ENCODE measurements at regions not wholly inside any gene's neighbourhood (a gene's known extent, or its start where the extent isn't known, plus 50 kb on each side); places are given as distances from the start of the nearest gene placed in this dataset.
A peak's percentile ranks its signal among the peaks of the same experiment; 100 is the strongest.

DNA sequence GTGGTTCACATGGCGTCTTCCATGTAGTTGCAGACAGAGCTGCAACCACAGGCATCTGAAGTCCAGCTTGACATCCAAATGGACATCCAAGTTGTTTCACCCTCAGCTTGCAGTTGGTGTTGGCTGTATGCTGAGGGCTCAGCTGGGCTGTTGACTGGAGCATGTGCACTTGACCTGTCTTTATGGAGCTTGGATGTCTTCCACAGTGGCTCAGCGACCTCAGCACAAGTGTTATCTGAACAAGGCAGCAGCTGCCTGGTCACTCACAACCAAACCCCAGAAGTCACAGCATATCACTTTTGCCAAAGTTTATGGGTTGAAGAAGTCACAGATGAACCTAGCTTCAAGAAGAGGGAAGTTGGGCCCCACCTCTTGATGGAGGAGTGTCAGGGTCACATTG is 92.9 kb downstream of the TPRA1 start:
- no peak overlapping the region for H2BK12ac ChIP-seq (ENCODE audit: low read length)
- H3K36me3 ChIP-seq (replicated peaks in 1 of 2; ENCODE audit: control insufficient read depth in 2 of 2, insufficient read depth in 2 of 2, low read length in 2 of 2), result no peaks in the 10 kb centered on the region
- H3K14ac ChIP-seq (ENCODE audit: low read length), result no peak overlapping the region
- no peak overlapping the region for H3K18ac ChIP-seq (ENCODE audit: low read length)
- no peak overlapping the region for H4K8ac ChIP-seq (ENCODE audit: low read depth, low read length)
- H3K4ac ChIP-seq (ENCODE audit: low read length), result no peak overlapping the region
- H3K9me3 ChIP-seq (replicated peaks in 1 of 2; ENCODE audit: control insufficient read depth in 2 of 2, insufficient read depth in 1 of 2, low read depth in 1 of 2, low read length in 2 of 2), result peaks cover 0 to 5% of the 10 kb centered on the region in 2 donors
- no peak overlapping the region for H3K9ac ChIP-seq (ENCODE audit: low read depth, low read length, poor library complexity)
- H4K91ac ChIP-seq (ENCODE audit: low read depth, low read length, poor library complexity), result no peak overlapping the region
- H2BK120ac ChIP-seq (ENCODE audit: low read depth, low read length), result no peak overlapping the region
- H3K4me3 ChIP-seq (ENCODE audit: low read length in 2 of 2), result no peak overlapping the region
- H2BK15ac ChIP-seq (ENCODE audit: low read length), result no peak overlapping the region
- no peak overlapping the region for H3K27ac ChIP-seq (replicated peaks; ENCODE audit: low read length)
- no peak overlapping the region for H2AK5ac ChIP-seq (ENCODE audit: low read depth, low read length)
- H3K27me3 ChIP-seq (ENCODE audit: control insufficient read depth in 3 of 3, insufficient read depth in 3 of 3, low read depth in 1 of 3, low read length in 3 of 3), result no peaks in the 10 kb centered on the region
- DNase-seq (ENCODE audit: low spot score), result no peak
- no CpG with 5 or more reads among the region's 2 CpGs for WGBS, 2 donors (ENCODE audit: extremely low coverage in 2 of 2, insufficient read length in 2 of 2, insufficient replicate concordance in 1 of 2)
- H3K23ac ChIP-seq (ENCODE audit: low read depth, low read length, poor library complexity), result no peak overlapping the region
- no peak overlapping the region for H3K4me2 ChIP-seq (ENCODE audit: insufficient read depth, low read length, poor library complexity, severe bottlenecking)
- H2BK5ac ChIP-seq (ENCODE audit: low read length), result no peak overlapping the region
- H2AFZ ChIP-seq (ENCODE audit: low read length), result no peak overlapping the region
- H3K4me1 ChIP-seq (ENCODE audit: control insufficient read depth in 2 of 2, insufficient read depth in 1 of 2, low read depth in 1 of 2, low read length in 2 of 2), result no peaks in the 10 kb centered on the region
- no peaks in the 10 kb centered on the region for H3K79me1 ChIP-seq (ENCODE audit: low read depth, low read length)

DNA sequence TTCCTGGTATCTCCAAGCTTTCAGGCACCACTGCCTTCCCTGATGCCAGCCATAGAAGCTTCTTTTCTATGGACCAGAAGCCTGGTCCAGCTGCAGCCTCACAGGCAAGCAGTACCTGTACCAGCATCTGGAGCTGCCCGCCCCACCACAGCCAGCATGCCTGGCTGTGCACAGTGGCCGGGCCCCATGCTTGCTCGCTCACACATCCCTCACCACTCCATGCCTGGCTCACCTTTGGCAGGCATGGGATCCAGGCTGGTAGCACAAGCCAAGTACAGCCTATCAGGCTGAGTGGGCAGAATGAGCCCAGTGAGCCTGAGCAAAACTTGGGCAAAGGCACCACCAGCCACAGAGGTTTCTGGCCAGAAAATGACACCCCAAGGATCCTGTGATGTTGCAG is 93.4 kb downstream of the TPRA1 start:
- Histone ChIP-seq H2AK5ac (ENCODE audit: low read depth, low read length) (no peak overlapping the region), H3K79me1 (ENCODE audit: low read depth, low read length) (no peaks in the 10 kb centered on the region), H3K4ac (ENCODE audit: low read length) (no peak overlapping the region), H3K9ac (ENCODE audit: low read depth, low read length, poor library complexity) (no peak overlapping the region), H2BK12ac (ENCODE audit: low read length) (no peak overlapping the region), H3K14ac (ENCODE audit: low read length) (no peak overlapping the region), H4K8ac (ENCODE audit: low read depth, low read length) (no peak overlapping the region), H3K18ac (ENCODE audit: low read length) (peak overlapping the region; percentile 8), H3K27ac (replicated peaks; ENCODE audit: low read length) (no peak overlapping the region), H2BK5ac (ENCODE audit: low read length) (no peak overlapping the region), H4K91ac (ENCODE audit: low read depth, low read length, poor library complexity) (no peak overlapping the region), H3K4me3 (ENCODE audit: low read length in 2 of 2) (no peak overlapping the region), H2AFZ (ENCODE audit: low read length) (no peak overlapping the region), H3K4me1 (ENCODE audit: control insufficient read depth in 2 of 2, insufficient read depth in 1 of 2, low read depth in 1 of 2, low read length in 2 of 2) (no peaks in the 10 kb centered on the region), H3K23ac (ENCODE audit: low read depth, low read length, poor library complexity) (no peak overlapping the region), H3K36me3 (replicated peaks in 1 of 2; ENCODE audit: control insufficient read depth in 2 of 2, insufficient read depth in 2 of 2, low read length in 2 of 2) (no peaks in the 10 kb centered on the region), H3K9me3 (replicated peaks in 1 of 2; ENCODE audit: control insufficient read depth in 2 of 2, insufficient read depth in 1 of 2, low read depth in 1 of 2, low read length in 2 of 2) (peaks cover 0 to 5% of the 10 kb centered on the region in 2 donors), H3K27me3 (ENCODE audit: control insufficient read depth in 3 of 3, insufficient read depth in 3 of 3, low read depth in 1 of 3, low read length in 3 of 3) (no peaks in the 10 kb centered on the region), H3K4me2 (ENCODE audit: insufficient read depth, low read length, poor library complexity, severe bottlenecking) (no peak overlapping the region), H2BK15ac (ENCODE audit: low read length) (no peak overlapping the region), H2BK120ac (ENCODE audit: low read depth, low read length) (no peak overlapping the region)
- WGBS, 2 donors (ENCODE audit: extremely low coverage in 2 of 2, insufficient read length in 2 of 2, insufficient replicate concordance in 1 of 2), result no CpG with 5 or more reads among the region's 3 CpGs
- DNase-seq (ENCODE audit: low spot score), result no peak

- no peak overlapping the region for H3K27ac ChIP-seq (replicated peaks; ENCODE audit: low read length)
- no peaks in the 10 kb centered on the region for H3K79me1 ChIP-seq (ENCODE audit: low read depth, low read length)
- H3K4ac ChIP-seq (ENCODE audit: low read length), result no peak overlapping the region
- no peaks in the 10 kb centered on the region for H3K27me3 ChIP-seq (ENCODE audit: control insufficient read depth in 3 of 3, insufficient read depth in 3 of 3, low read depth in 1 of 3, low read length in 3 of 3)
- peak overlapping the region; percentile 5 for H3K18ac ChIP-seq (ENCODE audit: low read length)
- no peak overlapping the region for H4K91ac ChIP-seq (ENCODE audit: low read depth, low read length, poor library complexity)
- H3K23ac ChIP-seq (ENCODE audit: low read depth, low read length, poor library complexity), result no peak overlapping the region
- no peak overlapping the region for H2BK15ac ChIP-seq (ENCODE audit: low read length)
- H3K9me3 ChIP-seq (replicated peaks in 1 of 2; ENCODE audit: control insufficient read depth in 2 of 2, insufficient read depth in 1 of 2, low read depth in 1 of 2, low read length in 2 of 2), result peaks cover 0 to 3% of the 10 kb centered on the region in 2 donors
- no peak overlapping the region for H2AFZ ChIP-seq (ENCODE audit: low read length)
- H2BK120ac ChIP-seq (ENCODE audit: low read depth, low read length), result no peak overlapping the region
- no peaks in the 10 kb centered on the region for H3K4me1 ChIP-seq (ENCODE audit: control insufficient read depth in 2 of 2, insufficient read depth in 1 of 2, low read depth in 1 of 2, low read length in 2 of 2)
- no peaks in the 10 kb centered on the region for H3K36me3 ChIP-seq (replicated peaks in 1 of 2; ENCODE audit: control insufficient read depth in 2 of 2, insufficient read depth in 2 of 2, low read length in 2 of 2)
- no CpG with 5 or more reads among the region's 2 CpGs for WGBS, 2 donors (ENCODE audit: extremely low coverage in 2 of 2, insufficient read length in 2 of 2, insufficient replicate concordance in 1 of 2)
- no peak overlapping the region for H2BK5ac ChIP-seq (ENCODE audit: low read length)
- DNase-seq (ENCODE audit: low spot score), result no peak
- no peak overlapping the region for H3K4me3 ChIP-seq (ENCODE audit: low read length in 2 of 2)
- no peak overlapping the region for H2BK12ac ChIP-seq (ENCODE audit: low read length)
- peak overlapping the region; percentile 58 for H2AK5ac ChIP-seq (ENCODE audit: low read depth, low read length)
- no peak overlapping the region for H3K4me2 ChIP-seq (ENCODE audit: insufficient read depth, low read length, poor library complexity, severe bottlenecking)
- H4K8ac ChIP-seq (ENCODE audit: low read depth, low read length), result no peak overlapping the region
- H3K9ac ChIP-seq (ENCODE audit: low read depth, low read length, poor library complexity), result no peak overlapping the region
- peak overlapping the region; percentile 60 for H3K14ac ChIP-seq (ENCODE audit: low read length)
These were observed 94.5 kb downstream of the TPRA1 start for GRCh38 chr3:127495821-127496655.

DNA sequence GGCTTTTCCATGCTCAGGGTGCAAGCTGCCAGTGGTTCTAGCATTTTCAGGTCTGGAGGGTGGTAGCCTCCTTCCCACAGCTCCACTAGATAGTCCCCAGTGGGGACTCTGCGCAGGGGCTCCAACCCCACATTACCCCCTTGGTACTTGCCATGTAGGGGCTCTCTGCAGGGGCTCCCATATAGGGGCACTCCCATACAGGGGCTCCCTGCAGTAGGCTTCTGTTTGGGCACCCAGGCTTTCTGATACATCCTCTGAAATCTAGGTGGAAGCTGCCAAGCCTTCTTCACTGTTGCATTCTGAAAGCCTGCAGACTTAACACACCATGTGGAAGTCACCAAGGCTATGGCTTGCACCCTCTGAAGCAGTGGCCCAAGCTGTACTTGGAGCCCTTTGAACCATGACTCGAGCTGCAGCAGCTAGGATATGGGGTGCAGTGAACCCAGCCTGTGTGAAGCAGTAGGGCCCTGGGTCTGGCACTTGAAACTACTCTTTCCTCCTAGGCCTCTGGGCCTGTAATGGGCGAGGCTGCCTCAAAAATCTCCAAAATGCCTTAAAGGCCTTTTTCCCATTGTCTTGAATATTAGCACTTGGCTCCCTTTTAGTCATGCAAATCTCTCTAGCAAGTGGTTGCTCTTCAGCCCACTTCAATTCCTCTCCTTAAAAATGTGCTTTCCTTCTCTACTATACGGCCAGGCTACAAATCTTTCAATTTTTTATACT is 96.4 kb downstream of the TPRA1 start:
- no CpG with 5 or more reads among the region's 4 CpGs for WGBS, 2 donors (ENCODE audit: extremely low coverage in 2 of 2, insufficient read length in 2 of 2, insufficient replicate concordance in 1 of 2)
- Histone ChIP-seq H3K4me2 (ENCODE audit: insufficient read depth, low read length, poor library complexity, severe bottlenecking) (no peak overlapping the region), H3K4me1 (ENCODE audit: control insufficient read depth in 2 of 2, insufficient read depth in 1 of 2, low read depth in 1 of 2, low read length in 2 of 2) (peaks cover 0 to 4% of the 10 kb centered on the region in 2 donors), H3K18ac (ENCODE audit: low read length) (no peak overlapping the region), H3K36me3 (replicated peaks in 1 of 2; ENCODE audit: control insufficient read depth in 2 of 2, insufficient read depth in 2 of 2, low read length in 2 of 2) (no peaks in the 10 kb centered on the region), H3K79me1 (ENCODE audit: low read depth, low read length) (no peaks in the 10 kb centered on the region), H2BK5ac (ENCODE audit: low read length) (no peak overlapping the region), H3K23ac (ENCODE audit: low read depth, low read length, poor library complexity) (no peak overlapping the region), H2BK12ac (ENCODE audit: low read length) (no peak overlapping the region), H4K91ac (ENCODE audit: low read depth, low read length, poor library complexity) (no peak overlapping the region), H3K14ac (ENCODE audit: low read length) (no peak overlapping the region), H2BK120ac (ENCODE audit: low read depth, low read length) (no peak overlapping the region), H3K4me3 (ENCODE audit: low read length in 2 of 2) (peak overlapping the region in 1 of 2 donors; percentile 19), H2AFZ (ENCODE audit: low read length) (no peak overlapping the region), H3K4ac (ENCODE audit: low read length) (no peak overlapping the region), H4K8ac (ENCODE audit: low read depth, low read length) (no peak overlapping the region), H3K27me3 (ENCODE audit: control insufficient read depth in 3 of 3, insufficient read depth in 3 of 3, low read depth in 1 of 3, low read length in 3 of 3) (peaks cover 0 to 5% (median 0%) of the 10 kb centered on the region in 3 experiments), H2AK5ac (ENCODE audit: low read depth, low read length) (no peak overlapping the region), H3K9ac (ENCODE audit: low read depth, low read length, poor library complexity) (no peak overlapping the region), H2BK15ac (ENCODE audit: low read length) (no peak overlapping the region), H3K9me3 (replicated peaks in 1 of 2; ENCODE audit: control insufficient read depth in 2 of 2, insufficient read depth in 1 of 2, low read depth in 1 of 2, low read length in 2 of 2) (no peaks in the 10 kb centered on the region), H3K27ac (replicated peaks; ENCODE audit: low read length) (no peak overlapping the region)
- DNase-seq (ENCODE audit: low spot score), result no peak

All from neuronal stem cell (in vitro differentiated cells).